ENCODE measurements at regions not wholly inside any gene's neighbourhood (a gene's known extent, or its start where the extent isn't known, plus 50 kb on each side); places are given as distances from the start of the nearest gene placed in this dataset.

- H3K4me2 ChIP-seq (ENCODE audit: control insufficient read depth, insufficient read depth), result no peak overlapping the region
- H4K20me1 ChIP-seq (ENCODE audit: control insufficient read depth, insufficient read depth), result no peaks in the 10 kb centered on the region
- FAIRE-seq (no peak), ATAC-seq (no peak), DNase-seq (ENCODE audit: low read depth, low spot score) (no peak)
- WGBS (ENCODE audit: insufficient coverage, insufficient replicate concordance, low lambda C conversion rate, missing lambda C conversion rate), result 65% methylated on average over 20 of the region's 20 CpGs
- ChIA-PET POLR2A (no interaction called here), CTCF (no interaction called here), RAD21 (ENCODE audit: unreplicated experiment) (no interaction called here), SMC1A (ENCODE audit: uncharacterized antibody, unreplicated experiment) (no interaction called here)
- H3K27ac ChIP-seq (ENCODE audit: control insufficient read depth, insufficient read depth), result no peak overlapping the region
- BruUV-seq (replicated peaks), result no TSS peak
- no peaks in the 10 kb centered on the region for H3K36me3 ChIP-seq (ENCODE audit: control insufficient read depth in 2 of 2, insufficient read depth in 2 of 2, low read length in 1 of 2)
- no peaks in the 10 kb centered on the region for H3K4me1 ChIP-seq (ENCODE audit: control insufficient read depth, insufficient read depth, low read length)
- no peak overlapping the region for H3K4me3 ChIP-seq
- no peaks in the 10 kb centered on the region; the same call in 2 of the 3 replicates for H3K9me3 ChIP-seq (replicated peaks; ENCODE audit: control insufficient read depth, insufficient read depth, low read length)
- H3K27me3 ChIP-seq (replicated peaks in 1 of 2; ENCODE audit: control insufficient read depth in 2 of 2, insufficient read depth in 2 of 2, low read length in 1 of 2), result no peaks in the 10 kb centered on the region
- in situ Hi-C loops (cut with MboI) (no loop called here), intact Hi-C loops (cut with micrococcal nuclease; ENCODE audit: unreplicated experiment) (no loop called here)
- H3K79me2 ChIP-seq (ENCODE audit: control insufficient read depth, insufficient read depth, low read length), result no peaks in the 10 kb centered on the region
- H3K9ac ChIP-seq (ENCODE audit: control insufficient read depth, insufficient read depth, low read length), result no peak overlapping the region
- no peak overlapping the region for H2AFZ ChIP-seq (ENCODE audit: control insufficient read depth, low read depth, low read length)
- no peak for TF ChIP-seq PBX3 (IDR thresholded peaks at IDR 0.05; ENCODE audit: insufficient replicate concordance, low read depth, low read length)
- no peak for TF ChIP-seq CEBPZ (IDR thresholded peaks at IDR 0.05; ENCODE audit: low read depth, low read length)
- no peak for TF ChIP-seq ETV6 (conservative IDR thresholded peaks at IDR 0.05 in 1 of 2, IDR thresholded peaks at IDR 0.05 in 1 of 2; ENCODE audit: borderline replicate concordance in 1 of 2, low read depth in 1 of 2)
- TF ChIP-seq ELK1 (IDR thresholded peaks at IDR 0.05; ENCODE audit: low read depth, low read length), result no peak
- TF ChIP-seq NKRF (conservative IDR thresholded peaks at IDR 0.05), result no peak
- no peak for TF ChIP-seq BCL3 (IDR thresholded peaks at IDR 0.05; ENCODE audit: borderline replicate concordance, insufficient read depth, low read depth, low read length, poor library complexity, severe bottlenecking)
- TF ChIP-seq HDAC2 (IDR thresholded peaks at IDR 0.05), result no peak
- no peak for TF ChIP-seq SREBF1 (IDR thresholded peaks at IDR 0.05; ENCODE audit: low read length)
- TF ChIP-seq RAD51 (IDR thresholded peaks at IDR 0.05), result no peak
- no peak for TF ChIP-seq SMC3 (IDR thresholded peaks at IDR 0.05; ENCODE audit: borderline replicate concordance, low read length)
- TF ChIP-seq KLF5 (IDR thresholded peaks at IDR 0.05; ENCODE audit: partially characterized antibody), result no peak
- TF ChIP-seq CHD4 (IDR thresholded peaks at IDR 0.05), result no peak
- no peak for TF ChIP-seq RELB (IDR thresholded peaks at IDR 0.05; ENCODE audit: low read depth)
Observed at GRCh38 chr2:83879127-83879526, 580.0 kb downstream of the SUCLG1 start.
